Glomerular visceral epithelial cell (primary cell): ENCODE measurements at regions not wholly inside any gene's neighbourhood (a gene's known extent, or its start where the extent isn't known, plus 50 kb on each side); places are given as distances from the start of the nearest gene placed in this dataset.
"Not testable (repeated sequence)": the region's sequence is repeated elsewhere in the genome, so short reads cannot be mapped to it uniquely, and the experiment has no call there.

Experiments used
- DNase-seq: peaks from one replicate; pipeline ENCODE4 v3.0.0-alpha.2; 2016; ENCODE audit errors: extremely low spot score

DNA sequence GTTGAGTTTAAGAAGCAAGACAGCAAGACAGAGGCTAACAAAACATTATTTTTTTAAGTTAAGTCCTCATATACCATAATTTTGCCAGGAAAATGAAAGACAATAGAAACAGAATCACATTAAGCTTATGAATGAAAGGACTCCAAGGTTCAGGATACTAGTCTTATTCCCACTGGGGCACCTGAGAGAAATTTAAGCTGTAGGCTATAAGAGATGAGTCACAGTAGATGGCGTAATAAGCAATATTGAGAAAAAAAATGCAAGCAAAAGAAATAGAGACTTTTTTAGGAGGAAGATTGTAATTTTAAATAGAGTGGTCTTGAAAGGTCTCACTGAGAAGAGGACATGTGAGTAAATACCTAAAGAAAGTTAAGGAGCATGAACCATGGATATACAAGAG is 57.1 kb upstream of the KIF2B start:
- no peak for DNase-seq

GRCh38 chr17:53765129-53765528 is 57.6 kb upstream of the KIF2B start:
- DNase-seq, result no peak

DNA sequence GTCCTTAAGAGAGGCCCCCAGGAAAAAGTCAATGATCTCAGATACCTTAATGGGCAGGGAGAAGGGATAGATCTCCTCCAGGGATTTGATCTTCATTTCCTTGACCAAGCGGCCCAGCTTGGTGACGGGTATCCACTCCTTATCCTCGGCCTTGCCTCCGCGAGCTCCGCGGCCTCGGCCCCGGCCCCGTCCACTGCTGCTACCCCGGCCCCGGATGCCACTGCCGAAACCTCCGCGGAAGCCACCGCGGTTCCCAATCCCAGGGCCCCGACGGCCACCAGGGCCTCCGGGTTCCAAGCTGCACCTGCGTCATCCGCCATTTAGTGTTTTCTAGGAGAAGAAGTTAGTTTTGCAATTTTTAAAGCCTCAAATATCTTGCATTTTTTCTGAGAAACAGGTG is 65.2 kb upstream of the KIF2B start:
- DNase-seq, result no peak

GRCh38 chr17:53757116-53757515 is 65.6 kb upstream of the KIF2B start:
- not testable (repeated sequence) for DNase-seq

- peak; percentile 59 for DNase-seq
Observed at GRCh38 chr17:53749178-53749577, 73.5 kb upstream of the KIF2B start.

- not testable (repeated sequence) for DNase-seq
Observed at GRCh38 chr17:53748159-53748820, 74.4 kb upstream of the KIF2B start.

DNA sequence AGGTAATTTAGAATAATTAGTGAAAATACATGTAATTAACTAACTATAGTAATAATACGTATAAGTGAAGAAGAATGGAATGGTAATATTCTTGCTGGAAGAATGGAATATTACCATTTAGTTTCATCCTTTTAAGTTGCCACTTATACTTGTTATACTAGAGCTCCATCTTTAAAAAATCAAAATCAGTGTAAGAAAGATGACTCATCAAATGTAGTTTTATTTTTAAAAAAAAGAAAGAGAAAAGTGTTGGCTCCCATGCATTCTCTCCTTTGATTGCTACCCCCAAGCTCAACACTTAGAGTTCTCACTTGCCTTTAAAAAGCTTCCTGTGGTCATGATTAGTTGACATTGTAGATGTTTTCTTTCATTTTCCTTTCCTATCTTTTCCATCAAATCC is 82.4 kb upstream of the KIF2B start:
- no peak for DNase-seq

GRCh38 chr17:53736516-53737240 is 86.0 kb upstream of the KIF2B start:
- DNase-seq, result peak; percentile 63

DNA sequence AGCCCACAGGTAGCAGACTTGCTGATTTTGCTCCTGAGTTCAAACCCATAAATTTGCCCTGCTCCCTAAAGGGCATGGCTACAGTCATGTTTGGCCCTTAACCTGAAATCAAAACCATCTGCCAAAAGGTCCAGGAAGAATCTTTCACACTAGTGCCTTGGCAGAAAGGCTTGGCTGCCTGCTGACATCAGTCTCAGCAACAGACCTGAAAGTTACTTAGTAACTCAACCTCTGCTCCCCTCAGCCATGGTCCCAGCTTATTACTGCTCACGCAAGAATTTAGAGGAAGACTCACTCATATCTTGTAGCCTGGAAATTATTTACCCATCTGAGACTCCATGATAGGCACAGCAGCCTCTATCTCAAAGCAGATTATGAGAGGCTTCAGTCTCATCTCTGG is 98.0 kb upstream of the KIF2B start:
- DNase-seq, result peak; percentile 92

- peak; percentile 100 for DNase-seq
Observed at GRCh38 chr17:53722407-53722806, 100.3 kb upstream of the KIF2B start.

DNA sequence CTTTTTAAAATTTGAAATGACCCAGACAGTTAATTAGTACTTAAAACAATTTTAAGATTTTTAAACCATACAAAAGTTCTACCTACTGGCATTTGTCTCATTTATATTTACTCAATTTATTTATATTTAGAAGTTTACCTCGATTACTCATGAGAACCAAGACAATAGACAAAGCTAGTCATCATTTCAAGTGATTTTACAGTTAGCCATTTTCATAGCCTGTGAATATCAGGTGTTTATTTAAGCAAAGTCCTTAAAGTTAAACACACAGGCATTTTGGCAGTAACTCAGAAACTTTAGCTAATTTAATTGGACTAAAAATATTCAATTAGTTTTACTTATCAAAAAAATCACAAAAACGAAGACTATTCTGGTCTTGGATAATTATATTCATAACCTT is 101.6 kb upstream of the KIF2B start:
- DNase-seq, result no peak

DNA sequence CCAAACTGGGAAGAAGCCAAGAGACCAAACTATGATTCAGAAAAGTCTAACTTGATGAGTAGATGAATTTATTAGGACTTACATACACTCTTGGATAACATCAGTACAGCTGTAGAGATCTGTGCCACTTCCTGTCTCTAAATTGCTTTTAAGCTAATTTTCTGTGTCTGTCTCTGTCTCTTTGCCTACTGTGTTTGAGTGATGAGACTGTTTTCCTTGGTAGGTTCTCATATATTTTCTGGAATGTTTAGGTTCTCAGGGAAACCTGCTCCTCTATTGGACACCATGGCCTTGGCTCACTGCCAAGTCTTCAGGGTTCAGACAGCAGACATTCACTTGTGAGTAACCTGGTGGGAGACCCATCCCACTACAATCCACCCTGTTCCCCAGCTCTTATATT is 103.5 kb upstream of the KIF2B start:
- peak; percentile 54 for DNase-seq

GRCh38 chr17:53707566-53707965 is 115.2 kb upstream of the KIF2B start:
- DNase-seq, result no peak

- DNase-seq, result no peak
Observed at GRCh38 chr17:53696286-53696685, 126.4 kb upstream of the KIF2B start.

- DNase-seq, result no peak
Observed at GRCh38 chr17:53687324-53687723, 135.4 kb upstream of the KIF2B start.

- no peak for DNase-seq
Observed at GRCh38 chr17:53680745-53681144, 142.0 kb upstream of the KIF2B start.

GRCh38 chr17:53668854-53669253 is 153.9 kb upstream of the KIF2B start:
- DNase-seq, result no peak

DNA sequence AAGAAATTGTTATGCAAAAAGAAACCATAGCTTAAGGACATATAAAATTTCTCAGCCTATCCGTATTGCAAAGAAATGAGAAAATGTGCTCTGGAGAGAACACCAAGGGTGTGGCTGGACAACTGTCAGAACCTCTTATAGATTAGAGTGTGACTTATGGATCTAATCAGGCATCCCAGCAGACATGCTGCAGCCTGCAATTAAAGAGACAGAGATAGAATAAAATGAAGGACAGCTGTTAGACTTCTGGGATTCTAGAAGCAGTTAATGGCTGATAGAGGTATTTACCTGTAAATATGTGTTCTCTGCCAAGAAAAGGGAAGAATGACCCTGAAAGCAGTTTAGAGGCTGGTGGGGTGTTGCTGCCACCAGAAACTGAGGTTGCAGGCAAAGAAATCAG is 160.1 kb upstream of the KIF2B start:
- no peak for DNase-seq

DNA sequence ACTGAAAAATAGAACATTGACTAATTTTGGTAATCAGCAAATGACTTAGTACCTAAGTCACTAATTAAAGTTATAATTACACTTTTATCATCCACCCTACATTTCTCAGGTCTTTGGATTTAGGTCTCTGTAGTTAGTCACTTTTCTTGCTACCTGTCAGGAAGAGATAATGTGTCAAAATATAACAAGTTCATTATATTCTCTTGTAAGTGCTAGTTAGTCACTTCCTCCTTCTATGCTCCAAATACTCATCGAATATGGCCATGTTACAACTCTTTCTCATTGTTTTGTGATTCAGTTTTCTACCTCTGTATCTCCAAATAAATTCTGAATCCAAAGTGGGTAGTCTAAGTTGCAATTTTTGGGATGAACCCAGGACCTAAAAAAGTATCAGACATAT is 163.5 kb upstream of the KIF2B start:
- DNase-seq, result no peak

DNA sequence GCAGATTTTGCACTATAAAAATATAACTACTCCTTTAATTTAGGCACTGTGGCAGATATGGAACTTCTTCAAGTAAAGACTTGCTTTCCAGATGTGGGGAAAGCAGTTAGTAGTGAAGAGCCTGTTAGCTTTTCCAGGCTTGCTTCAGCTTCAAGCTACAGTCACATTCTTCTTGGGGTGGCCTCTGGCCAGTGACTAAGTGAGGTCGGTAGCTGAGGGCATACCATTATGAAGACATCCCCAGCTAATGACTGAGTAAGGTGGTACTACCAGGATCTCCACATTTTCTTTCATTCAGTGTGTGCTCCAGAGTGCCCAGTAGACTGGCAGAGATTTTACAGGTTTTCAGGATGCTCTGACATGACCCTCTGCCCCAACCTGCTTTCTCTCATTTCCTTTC is 167.1 kb upstream of the KIF2B start:
- peak; percentile 35 for DNase-seq

GRCh38 chr17:53649201-53649600 is 173.5 kb upstream of the KIF2B start:
- DNase-seq, result no peak

GRCh38 chr17:53646835-53647234 is 175.9 kb upstream of the KIF2B start:
- no peak for DNase-seq

GRCh38 chr17:53640808-53641207 is 181.9 kb upstream of the KIF2B start:
- no peak for DNase-seq

DNA sequence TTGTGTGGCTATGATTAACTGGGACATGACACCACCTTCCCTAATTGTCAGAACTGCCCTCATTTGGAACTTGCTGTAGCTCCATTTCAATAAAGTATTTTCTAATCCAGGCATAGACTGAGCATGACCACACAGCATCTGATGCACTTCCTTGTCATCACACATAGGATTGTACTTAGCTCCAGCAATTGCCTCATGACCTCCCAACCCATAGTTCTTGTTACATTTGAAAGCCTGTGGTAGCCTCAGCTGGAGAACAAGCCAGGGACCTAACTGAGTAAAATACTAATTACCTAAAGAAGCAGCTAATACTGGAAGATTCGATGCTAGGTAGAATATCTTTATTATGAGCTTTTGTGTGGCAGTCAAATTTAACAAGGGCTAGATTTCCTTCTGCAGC is 187.3 kb upstream of the KIF2B start:
- DNase-seq, result no peak
